Tibial nerve (tissue), 4 donors: ENCODE measurements at regions not wholly inside any gene's neighbourhood (a gene's known extent, or its start where the extent isn't known, plus 50 kb on each side); places are given as distances from the start of the nearest gene placed in this dataset.
"Not testable (repeated sequence)": the region's sequence is repeated elsewhere in the genome, so short reads cannot be mapped to it uniquely, and the experiment has no call there.

Source experiments
- DNase-seq, 2 donors: peaks; one replicate each; pipeline ENCODE4 v3.0.0-alpha.2; 2019; ENCODE audit warnings: low spot score in 2 of 2
- H3K27ac ChIP-seq, 4 donors: fragments of 200-600 bp; sonication (generic) in 3 of 4; one replicate each; pipeline ENCODE4 v1.5.1; 2017 to 2019; ENCODE audit warnings: mild to moderate bottlenecking in 1 of 4
- H3K27me3 ChIP-seq, 2 donors: fragments of 200-600 bp; sonication (generic) in 1 of 2; one replicate each; pipeline versions ENCODE4 v1.5.1 to v1.6.0; 2017 to 2019
- H3K36me3 ChIP-seq, 3 donors: fragments of 200-600 bp; sonication (generic); one replicate each; pipeline ENCODE4 v1.5.1; 2018 to 2019
- H3K4me1 ChIP-seq, 4 donors: fragments of 200-600 bp; sonication (generic) in 3 of 4; one replicate each; pipeline ENCODE4 v1.5.1; 2017 to 2019
- H3K4me3 ChIP-seq, 4 donors: fragments of 200-600 bp; sonication (generic) in 3 of 4; one replicate each; pipeline ENCODE4 v1.5.1; 2017 to 2019; ENCODE audit warnings: mild to moderate bottlenecking in 1 of 4, moderate library complexity in 1 of 4
- H3K9me3 ChIP-seq, 4 donors: fragments of 200-600 bp; sonication (generic) in 3 of 4; one replicate each; pipeline ENCODE4 v1.5.1; 2017 to 2019
- CTCF ChIP-seq, 5 experiments: fragments of 200-600 bp in 3 of 5; fragments of 450-650 bp in 2 of 5; sonication (generic) in 3 of 5; IDR thresholded peaks; one replicate each; pipeline ENCODE4 v1.5.1; 2016 to 2019; ENCODE audit warnings: antibody characterized with exemption in 5 of 5, mild to moderate bottlenecking in 3 of 5, moderate library complexity in 2 of 5
- EP300 ChIP-seq, 2 donors: sonication (generic); formaldehyde crosslinking; IDR thresholded peaks; one replicate each; pipeline ENCODE4 v1.6.1; 2017; ENCODE audit warnings: antibody characterized with exemption in 2 of 2, mild to moderate bottlenecking in 1 of 2
- POLR2A ChIP-seq, 2 donors: fragments of 450-650 bp; IDR thresholded peaks; one replicate each; pipeline ENCODE4 v1.6.1; 2017; ENCODE audit warnings: antibody characterized with exemption in 2 of 2, mild to moderate bottlenecking in 2 of 2, moderate library complexity in 2 of 2
- WGBS, 2 donors: methylation state at CpG; one replicate each; pipeline ENCODE4 v1.1.5; 2018; 5-methylcytosine and 5-hydroxymethylcytosine counted together

GRCh38 chrX:40808203-40808602 is 72.9 kb upstream of the MED14 start:
- H3K4me1 ChIP-seq: no peaks in the 10 kb centered on the region

GRCh38 chrX:40809210-40809609 is 73.9 kb upstream of the MED14 start:
- TF ChIP-seq EP300 (IDR thresholded peaks at IDR 0.05): no peak
- TF ChIP-seq CTCF (IDR thresholded peaks at IDR 0.05): no peak
- no peak for TF ChIP-seq POLR2A (IDR thresholded peaks at IDR 0.05)
- DNase-seq: no peak
- Histone ChIP-seq H3K27ac (no peak overlapping the region), H3K27me3 (no peaks in the 10 kb centered on the region), H3K36me3 (no peaks in the 10 kb centered on the region), H3K4me1 (no peaks in the 10 kb centered on the region), H3K9me3 (no peaks in the 10 kb centered on the region), H3K4me3 (no peak overlapping the region)

More at GRCh38 chrX:40808203-40808602, 72.9 kb upstream of the MED14 start:
- Histone ChIP-seq H3K36me3 (no peaks in the 10 kb centered on the region), H3K27ac (no peak overlapping the region), H3K4me3 (no peak overlapping the region), H3K9me3 (no peaks in the 10 kb centered on the region), H3K27me3 (no peaks in the 10 kb centered on the region)
- no peak for TF ChIP-seq EP300 (IDR thresholded peaks at IDR 0.05)
- TF ChIP-seq CTCF (IDR thresholded peaks at IDR 0.05): no peak
- no peak for DNase-seq
- 87 to 93% methylated on average over 2 of the region's 2 CpGs for WGBS, 2 donors

- H3K4me1 ChIP-seq, H3K36me3 ChIP-seq, H3K4me3 ChIP-seq, H3K27me3 ChIP-seq, DNase-seq, H3K27ac ChIP-seq, H3K9me3 ChIP-seq: not testable (repeated sequence)
Observed at GRCh38 chrX:40815045-40815444, 79.7 kb upstream of the MED14 start.

- no peaks in the 10 kb centered on the region for H3K9me3 ChIP-seq
- H3K27me3 ChIP-seq: no peaks in the 10 kb centered on the region
- no peak overlapping the region for H3K27ac ChIP-seq
- TF ChIP-seq CTCF (IDR thresholded peaks at IDR 0.05): no peak
- TF ChIP-seq POLR2A (IDR thresholded peaks at IDR 0.05): no peak
- TF ChIP-seq EP300 (IDR thresholded peaks at IDR 0.05): no peak
- no peaks in the 10 kb centered on the region for H3K36me3 ChIP-seq
- no peak overlapping the region for H3K4me3 ChIP-seq
- DNase-seq: no peak
- H3K4me1 ChIP-seq: no peaks in the 10 kb centered on the region
- WGBS, 2 donors: 69 to 80% methylated on average over 6 of the region's 6 CpGs
Observed at GRCh38 chrX:40816906-40817305, 81.6 kb upstream of the MED14 start.

GRCh38 chrX:40818236-40818635 is 82.9 kb upstream of the MED14 start:
- whole genome bisulfite sequencing, 2 donors: 71 to 83% methylated on average over 1 of the region's 1 CpG
- Histone ChIP-seq H3K9me3 (no peaks in the 10 kb centered on the region), H3K4me3 (no peak overlapping the region), H3K27ac (no peak overlapping the region), H3K4me1 (no peaks in the 10 kb centered on the region), H3K36me3 (no peaks in the 10 kb centered on the region), H3K27me3 (no peaks in the 10 kb centered on the region)
- no peak for DNase-seq
- TF ChIP-seq CTCF (IDR thresholded peaks at IDR 0.05) (no peak), EP300 (IDR thresholded peaks at IDR 0.05) (no peak)

GRCh38 chrX:40821780-40822179 is 86.4 kb upstream of the MED14 start:
- Histone ChIP-seq H3K4me1 (no peaks in the 10 kb centered on the region), H3K4me3 (no peak overlapping the region), H3K36me3 (no peaks in the 10 kb centered on the region), H3K27me3 (no peaks in the 10 kb centered on the region), H3K27ac (no peak overlapping the region), H3K9me3 (no peaks in the 10 kb centered on the region)
- DNase-seq: no peak
- 82 to 85% methylated on average over 4 of the region's 4 CpGs for WGBS, 2 donors
- TF ChIP-seq CTCF (IDR thresholded peaks at IDR 0.05) (no peak), EP300 (IDR thresholded peaks at IDR 0.05) (no peak), POLR2A (IDR thresholded peaks at IDR 0.05) (no peak)
